ENCODE measurements at regions not wholly inside any gene's neighbourhood (a gene's known extent, or its start where the extent isn't known, plus 50 kb on each side); places are given as distances from the start of the nearest gene placed in this dataset.

GRCh38 chr2:160940699-160941098 is 219.5 kb upstream of the TANK start:
- Mint-ChIP-seq H3K9me3 (no peaks in the 10 kb centered on the region), H3K27ac (no peak overlapping the region), H3K36me3 (ENCODE audit: low read depth) (no peaks in the 10 kb centered on the region), H3K4me1 (peaks cover 17% of the 10 kb centered on the region), H3K4me3 (no peak overlapping the region), H3K27me3 (ENCODE audit: low read depth) (peaks cover 3% of the 10 kb centered on the region)
- no peak for TF ChIP-seq CTCF (IDR thresholded peaks at IDR 0.05; ENCODE audit: unreplicated experiment in 3 of 3)

GRCh38 chr2:160941290-160941846 is 218.9 kb upstream of the TANK start:
- Mint-ChIP-seq H3K36me3 (ENCODE audit: low read depth) (no peaks in the 10 kb centered on the region), H3K4me3 (no peak overlapping the region), H3K27ac (no peak overlapping the region), H3K27me3 (ENCODE audit: low read depth) (peaks cover 3% of the 10 kb centered on the region), H3K9me3 (no peaks in the 10 kb centered on the region), H3K4me1 (peaks cover 17% of the 10 kb centered on the region)
- no peak for TF ChIP-seq CTCF (IDR thresholded peaks at IDR 0.05; ENCODE audit: unreplicated experiment in 3 of 3)

GRCh38 chr2:160942476-160943142 is 217.6 kb upstream of the TANK start:
- Mint-ChIP-seq H3K27ac (no peak overlapping the region), H3K36me3 (ENCODE audit: low read depth) (no peaks in the 10 kb centered on the region), H3K4me1 (peaks cover 17% of the 10 kb centered on the region), H3K4me3 (no peak overlapping the region), H3K9me3 (no peaks in the 10 kb centered on the region), H3K27me3 (ENCODE audit: low read depth) (peaks cover 3% of the 10 kb centered on the region)
- no peak for TF ChIP-seq CTCF (IDR thresholded peaks at IDR 0.05; ENCODE audit: unreplicated experiment in 3 of 3)

- peaks cover 3% of the 10 kb centered on the region for H3K27me3 Mint-ChIP-seq (ENCODE audit: low read depth)
- no peak overlapping the region for H3K27ac Mint-ChIP-seq
- H3K4me1 Mint-ChIP-seq = peaks cover 17% of the 10 kb centered on the region
- no peaks in the 10 kb centered on the region for H3K36me3 Mint-ChIP-seq (ENCODE audit: low read depth)
- no peak overlapping the region for H3K4me3 Mint-ChIP-seq
- TF ChIP-seq CTCF (IDR thresholded peaks at IDR 0.05; ENCODE audit: unreplicated experiment in 3 of 3) = no peak
- no peaks in the 10 kb centered on the region for H3K9me3 Mint-ChIP-seq
Measured at GRCh38 chr2:160943414-160943813, 216.8 kb upstream of the TANK start.

GRCh38 chr2:160952464-160953254 is 207.6 kb upstream of the TANK start:
- H3K9me3 Mint-ChIP-seq = peaks cover 6% of the 10 kb centered on the region
- no peaks in the 10 kb centered on the region for H3K36me3 Mint-ChIP-seq (ENCODE audit: low read depth)
- TF ChIP-seq CTCF (IDR thresholded peaks at IDR 0.05; ENCODE audit: unreplicated experiment in 3 of 3) = no peak
- H3K27ac Mint-ChIP-seq = peak overlapping the region; percentile 47 to 58 (median 53)
- peaks cover 19% of the 10 kb centered on the region for H3K4me1 Mint-ChIP-seq
- peak overlapping the region in 2 of 3 experiments; percentile 6 to 28 for H3K4me3 Mint-ChIP-seq
- no peaks in the 10 kb centered on the region for H3K27me3 Mint-ChIP-seq (ENCODE audit: low read depth)

Data from nephron (organoid).